Muscle of leg (tissue), 3 donors: ENCODE measurements at regions not wholly inside any gene's neighbourhood (a gene's known extent, or its start where the extent isn't known, plus 50 kb on each side); places are given as distances from the start of the nearest gene placed in this dataset.
A peak's percentile ranks its signal among the peaks of the same experiment; 100 is the strongest.
"Not testable (repeated sequence)": the region's sequence is repeated elsewhere in the genome, so short reads cannot be mapped to it uniquely, and the experiment has no call there.

Experiments
- DNase-seq: peaks from one replicate; pipeline ENCODE4 v3.0.0; 2013
- H3K27ac ChIP-seq: one replicate; pipeline ENCODE4 v1.5.1; 2013; ENCODE audit warnings: mild to moderate bottlenecking, low read length, control low read depth
- H3K27me3 ChIP-seq: one replicate; pipeline ENCODE4 v1.6.1; 2013; ENCODE audit warnings: low read length; ENCODE audit not compliant: control insufficient read depth, insufficient read depth
- H3K36me3 ChIP-seq: one replicate; pipeline ENCODE4 v1.6.1; 2013; ENCODE audit warnings: low read length; ENCODE audit not compliant: control insufficient read depth, insufficient read depth
- H3K4me1 ChIP-seq: one replicate; pipeline ENCODE4 v1.6.1; 2013; ENCODE audit warnings: low read length; ENCODE audit not compliant: control insufficient read depth, insufficient read depth
- H3K4me3 ChIP-seq: one replicate; pipeline ENCODE4 v1.5.1; 2013; ENCODE audit warnings: low read length, control low read depth
- H3K9me3 ChIP-seq: replicated peaks from 2 replicates; pipeline ENCODE4 v1.6.1; 2013; ENCODE audit warnings: low read depth, low read length; ENCODE audit not compliant: control insufficient read depth
- WGBS: methylation state at CpG from one replicate; pipeline ENCODE4 v1.1.5; 2013; ENCODE audit warnings: missing lambda C conversion rate; ENCODE audit not compliant: insufficient coverage; 5-methylcytosine and 5-hydroxymethylcytosine counted together

- Histone ChIP-seq H3K4me1 (no peaks in the 10 kb centered on the region), H3K36me3 (no peaks in the 10 kb centered on the region), H3K4me3 (no peak overlapping the region), H3K9me3 (no peaks in the 10 kb centered on the region), H3K27me3 (no peaks in the 10 kb centered on the region), H3K27ac (no peak overlapping the region)
- WGBS, result no CpG with 5 or more reads among the region's 1 CpG
- no peak for DNase-seq
Observed at GRCh38 chr1:78737241-78737640, 87.6 kb downstream of the IFI44 start.

DNA sequence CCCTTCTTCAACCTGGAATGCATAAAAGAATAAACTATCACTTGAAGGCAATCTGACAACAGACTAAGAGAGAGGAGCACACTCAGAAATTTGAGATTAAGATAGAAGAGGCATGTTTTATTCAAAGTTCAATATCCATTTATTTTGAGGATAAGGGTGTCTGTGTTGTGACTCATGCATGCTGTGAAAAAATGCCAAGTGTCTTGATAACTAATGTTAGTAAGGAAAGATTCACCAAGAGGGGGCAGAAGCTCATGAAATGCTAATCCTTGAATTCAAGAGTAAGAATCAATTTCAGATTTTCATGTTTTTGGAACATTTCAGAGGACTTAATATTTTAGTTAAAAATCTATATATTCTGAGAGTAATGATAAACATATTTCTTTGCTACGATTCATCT, 94.0 kb downstream of the IFI44 start:
- no peak overlapping the region for H3K4me3 ChIP-seq
- no peaks in the 10 kb centered on the region for H3K4me1 ChIP-seq
- DNase-seq, result peak; percentile 3
- H3K27ac ChIP-seq, result no peak overlapping the region
- no peaks in the 10 kb centered on the region for H3K27me3 ChIP-seq
- no CpG with 5 or more reads among the region's 1 CpG for WGBS
- H3K9me3 ChIP-seq, result no peaks in the 10 kb centered on the region
- H3K36me3 ChIP-seq, result no peaks in the 10 kb centered on the region

- Histone ChIP-seq H3K4me3 (no peak overlapping the region), H3K36me3 (no peaks in the 10 kb centered on the region), H3K27me3 (no peaks in the 10 kb centered on the region), H3K4me1 (no peaks in the 10 kb centered on the region), H3K27ac (no peak overlapping the region), H3K9me3 (no peaks in the 10 kb centered on the region)
- DNase-seq, result no peak
Observed at GRCh38 chr1:78745111-78745510, 95.5 kb downstream of the IFI44 start.

- DNase-seq, result peak; percentile 43
- H3K27ac ChIP-seq, H3K9me3 ChIP-seq, H3K36me3 ChIP-seq, H3K4me3 ChIP-seq, H3K4me1 ChIP-seq, H3K27me3 ChIP-seq: not testable (repeated sequence)
- 90% methylated on average over 2 of the region's 2 CpGs for WGBS
Observed at GRCh38 chr1:78753679-78754078, 104.0 kb downstream of the IFI44 start.

DNA sequence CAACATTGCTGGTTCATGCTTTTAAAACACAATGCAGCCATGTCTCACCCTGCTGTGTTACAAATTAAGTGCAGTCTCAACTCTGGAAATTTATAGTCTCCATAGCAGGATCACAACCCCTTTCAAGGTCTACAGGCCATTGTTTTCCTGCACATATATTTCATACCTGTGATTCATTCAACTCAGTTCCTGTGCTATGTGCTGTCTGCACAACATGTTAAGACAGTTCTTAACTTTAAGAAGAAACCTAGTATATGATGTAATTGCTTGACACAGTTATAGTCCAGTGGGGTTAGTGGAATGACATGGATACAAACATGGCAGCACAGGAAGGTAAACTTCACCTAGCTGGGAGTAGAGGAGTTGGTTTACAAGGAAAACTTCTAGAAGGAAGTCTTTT, 106.4 kb downstream of the IFI44 start:
- no peak overlapping the region for H3K27ac ChIP-seq
- H3K36me3 ChIP-seq, result no peaks in the 10 kb centered on the region
- DNase-seq, result no peak
- H3K9me3 ChIP-seq, result no peaks in the 10 kb centered on the region
- no peaks in the 10 kb centered on the region for H3K27me3 ChIP-seq
- no peaks in the 10 kb centered on the region for H3K4me1 ChIP-seq
- no peak overlapping the region for H3K4me3 ChIP-seq

DNA sequence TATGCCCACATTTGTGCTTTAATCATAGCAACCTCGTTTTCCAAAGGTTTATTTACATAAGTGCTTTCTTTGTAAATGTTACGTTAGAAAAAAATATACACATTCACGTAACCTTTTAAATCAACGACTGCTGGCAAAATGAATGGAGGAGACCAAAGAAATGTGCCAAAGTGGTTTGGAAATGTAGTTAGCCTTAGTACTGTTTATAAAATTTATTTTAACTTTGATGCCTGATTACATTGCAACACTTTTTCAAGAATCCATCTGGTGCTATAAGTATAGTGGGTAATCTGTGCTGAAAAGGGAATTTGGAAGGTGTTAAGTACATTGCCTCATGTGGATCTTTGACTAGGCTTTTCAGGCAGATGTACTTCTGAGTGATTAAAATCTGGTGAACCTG, 108.9 kb downstream of the IFI44 start:
- no peaks in the 10 kb centered on the region for H3K27me3 ChIP-seq
- H3K4me3 ChIP-seq, result no peak overlapping the region
- no peaks in the 10 kb centered on the region for H3K4me1 ChIP-seq
- no peaks in the 10 kb centered on the region for H3K36me3 ChIP-seq
- DNase-seq, result peak; percentile 77
- H3K9me3 ChIP-seq, result no peaks in the 10 kb centered on the region
- H3K27ac ChIP-seq, result no peak overlapping the region
- WGBS, result no CpG with 5 or more reads among the region's 4 CpGs

- no peaks in the 10 kb centered on the region for H3K36me3 ChIP-seq
- no peaks in the 10 kb centered on the region for H3K27me3 ChIP-seq
- no peaks in the 10 kb centered on the region for H3K4me1 ChIP-seq
- WGBS, result no CpG with 5 or more reads among the region's 3 CpGs
- no peak overlapping the region for H3K4me3 ChIP-seq
- H3K9me3 ChIP-seq, result no peaks in the 10 kb centered on the region
- peak; percentile 90 for DNase-seq
- no peak overlapping the region for H3K27ac ChIP-seq
Observed at GRCh38 chr1:78759881-78760280, 110.2 kb downstream of the IFI44 start.

- no peaks in the 10 kb centered on the region for H3K36me3 ChIP-seq
- WGBS, result 90% methylated on average over 2 of the region's 2 CpGs
- no peaks in the 10 kb centered on the region for H3K4me1 ChIP-seq
- no peak overlapping the region for H3K4me3 ChIP-seq
- DNase-seq, result no peak
- no peak overlapping the region for H3K27ac ChIP-seq
- H3K9me3 ChIP-seq, result no peaks in the 10 kb centered on the region
- no peaks in the 10 kb centered on the region for H3K27me3 ChIP-seq
Observed at GRCh38 chr1:78760858-78761257, 111.2 kb downstream of the IFI44 start.

GRCh38 chr1:78762113-78762512, 112.5 kb downstream of the IFI44 start:
- Histone ChIP-seq H3K27ac (no peak overlapping the region), H3K4me3 (no peak overlapping the region), H3K9me3 (no peaks in the 10 kb centered on the region), H3K4me1 (no peaks in the 10 kb centered on the region), H3K27me3 (no peaks in the 10 kb centered on the region), H3K36me3 (no peaks in the 10 kb centered on the region)
- WGBS, result no CpG with 5 or more reads among the region's 4 CpGs
- DNase-seq, result peak; percentile 45

DNA sequence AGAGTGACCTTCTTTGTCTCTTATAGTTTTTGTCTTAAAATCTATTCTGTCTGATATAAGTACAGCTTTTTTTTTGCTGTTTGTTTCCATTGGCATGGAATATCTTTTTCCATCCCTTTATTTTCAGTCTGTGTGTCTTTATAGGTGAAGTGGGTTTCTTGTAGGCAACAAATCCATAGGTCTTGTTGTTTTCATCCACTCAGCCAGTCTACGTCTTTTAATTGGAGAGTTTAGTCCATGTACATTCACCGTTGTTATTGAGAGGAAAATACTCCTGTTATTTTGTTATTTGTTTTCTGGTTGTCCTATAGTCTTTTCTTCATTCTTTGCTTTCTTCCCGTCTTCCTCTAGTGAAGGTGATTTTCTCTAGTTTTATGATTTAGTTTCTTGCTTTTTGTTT, 115.9 kb downstream of the IFI44 start:
- no peaks in the 10 kb centered on the region for H3K27me3 ChIP-seq
- no peak for DNase-seq
- H3K4me1 ChIP-seq, result no peaks in the 10 kb centered on the region
- no peaks in the 10 kb centered on the region for H3K9me3 ChIP-seq
- H3K36me3 ChIP-seq, result no peaks in the 10 kb centered on the region
- WGBS, result no CpG with 5 or more reads among the region's 3 CpGs
- no peak overlapping the region for H3K4me3 ChIP-seq
- no peak overlapping the region for H3K27ac ChIP-seq

GRCh38 chr1:78779831-78780230, 130.2 kb downstream of the IFI44 start:
- WGBS, result no CpG with 5 or more reads among the region's 2 CpGs
- Histone ChIP-seq H3K27me3 (no peaks in the 10 kb centered on the region), H3K9me3 (no peaks in the 10 kb centered on the region), H3K27ac (no peak overlapping the region), H3K4me3 (no peak overlapping the region), H3K36me3 (no peaks in the 10 kb centered on the region), H3K4me1 (no peaks in the 10 kb centered on the region)
- DNase-seq, result peak; percentile 55
